Mesenchymal stem cell (in vitro differentiated cells and primary cell): ENCODE measurements at regions not wholly inside any gene's neighbourhood (a gene's known extent, or its start where the extent isn't known, plus 50 kb on each side); places are given as distances from the start of the nearest gene placed in this dataset.

Experiments
- DNase-seq: peaks from one replicate; pipeline ENCODE4 v3.0.0-alpha.2; 2013
- H2AFZ ChIP-seq: one replicate; pipeline ENCODE4 v1.6.1; 2013; ENCODE audit warnings: low read depth, mild to moderate bottlenecking, control low read depth, inconsistent platforms, low read length, moderate library complexity
- H2AK5ac ChIP-seq: 2 replicates; pipeline ENCODE4 v1.6.1; 2013; ENCODE audit warnings: low read length, moderate library complexity, mild to moderate bottlenecking, inconsistent platforms; ENCODE audit not compliant: severe bottlenecking
- H2BK120ac ChIP-seq: one replicate; pipeline ENCODE4 v1.6.1; 2013; ENCODE audit warnings: low read depth, mild to moderate bottlenecking, inconsistent platforms, low read length, moderate library complexity
- H2BK12ac ChIP-seq, 2 experiments: one replicate each; pipeline ENCODE4 v1.6.1; 2013; ENCODE audit warnings: inconsistent platforms in 2 of 2, low read length in 2 of 2, mild to moderate bottlenecking in 2 of 2, moderate library complexity in 2 of 2, control low read depth in 1 of 2
- H2BK15ac ChIP-seq: one replicate; pipeline ENCODE4 v1.6.1; 2013; ENCODE audit warnings: mild to moderate bottlenecking, low read depth, inconsistent platforms; ENCODE audit not compliant: poor library complexity, severe bottlenecking
- H2BK5ac ChIP-seq: 2 replicates; pipeline ENCODE4 v1.6.1; 2013; ENCODE audit warnings: low read depth, mild to moderate bottlenecking, low read length, control low read depth, inconsistent platforms; ENCODE audit not compliant: poor library complexity, severe bottlenecking
- H3K14ac ChIP-seq, 2 experiments: one replicate each; pipeline ENCODE4 v1.6.1; 2013; ENCODE audit warnings: inconsistent platforms in 2 of 2, low read length in 2 of 2, control low read depth in 1 of 2, mild to moderate bottlenecking in 1 of 2, moderate library complexity in 1 of 2
- H3K18ac ChIP-seq, 2 experiments: one replicate each; pipeline ENCODE4 v1.6.1; 2013; ENCODE audit warnings: inconsistent platforms in 2 of 2, low read length in 2 of 2, control low read depth in 1 of 2, low read depth in 1 of 2, mild to moderate bottlenecking in 1 of 2
- H3K23ac ChIP-seq, 2 experiments: one replicate each; pipeline ENCODE4 v1.6.1; 2013; ENCODE audit warnings: inconsistent platforms in 2 of 2, low read length in 2 of 2, mild to moderate bottlenecking in 2 of 2, moderate library complexity in 2 of 2, control low read depth in 1 of 2
- H3K27ac ChIP-seq: 2 replicates; pipeline ENCODE4 v1.5.1; 2013; ENCODE audit warnings: mild to moderate bottlenecking, moderate library complexity, low read length, control low read depth, inconsistent platforms; ENCODE audit not compliant: poor library complexity, severe bottlenecking
- H3K27me3 ChIP-seq, 2 experiments: 2 replicates each; pipeline versions ENCODE4 v1.6.1 to v1.7.0; 2013; ENCODE audit warnings: low read length in 2 of 2, mild to moderate bottlenecking in 2 of 2, moderate library complexity in 2 of 2, control low read depth in 1 of 2, inconsistent platforms in 1 of 2; ENCODE audit not compliant: control insufficient read depth in 1 of 2, insufficient read depth in 1 of 2
- H3K36me3 ChIP-seq, 2 experiments: 2 replicates each; pipeline versions ENCODE4 v1.6.1 to v1.7.0; 2013; ENCODE audit warnings: low read length in 2 of 2, control low read depth in 1 of 2, inconsistent platforms in 1 of 2, low read depth in 1 of 2, mild to moderate bottlenecking in 1 of 2; ENCODE audit not compliant: insufficient read depth in 2 of 2, control insufficient read depth in 1 of 2
- H3K4ac ChIP-seq, 2 experiments: one replicate each; pipeline ENCODE4 v1.6.1; 2013; ENCODE audit warnings: inconsistent platforms in 2 of 2, low read length in 2 of 2, mild to moderate bottlenecking in 2 of 2, moderate library complexity in 2 of 2, control low read depth in 1 of 2, low read depth in 1 of 2
- H3K4me1 ChIP-seq: 2 replicates; pipeline ENCODE4 v1.6.1; 2013; ENCODE audit warnings: low read depth, low read length, control low read depth; ENCODE audit not compliant: control insufficient read depth, insufficient read depth
- H3K4me2 ChIP-seq: 2 replicates; pipeline ENCODE4 v1.6.1; 2013; ENCODE audit warnings: low read length, mild to moderate bottlenecking, inconsistent platforms; ENCODE audit not compliant: poor library complexity, severe bottlenecking
- H3K4me3 ChIP-seq, 2 experiments: 2 replicates each; pipeline versions ENCODE4 v1.5.1 to v1.7.0; 2013; ENCODE audit warnings: low read length in 2 of 2, mild to moderate bottlenecking in 2 of 2, control low read depth in 1 of 2, low read depth in 1 of 2; ENCODE audit not compliant: insufficient read depth in 1 of 2
- H3K79me1 ChIP-seq: replicated peaks from 2 replicates; pipeline ENCODE4 v1.6.1; 2013; ENCODE audit warnings: mild to moderate bottlenecking, control low read depth, low read length, inconsistent platforms; ENCODE audit not compliant: poor library complexity, severe bottlenecking
- H3K9ac ChIP-seq: 2 replicates; pipeline ENCODE4 v1.7.0; 2013; ENCODE audit warnings: mild to moderate bottlenecking, low read length, moderate library complexity
- H3K9me3 ChIP-seq: 2 replicates; pipeline ENCODE4 v1.7.0; 2013; ENCODE audit warnings: mild to moderate bottlenecking, low read length; ENCODE audit not compliant: control insufficient read depth
- H4K8ac ChIP-seq: one replicate; pipeline ENCODE4 v1.6.1; 2013; ENCODE audit warnings: inconsistent platforms, mild to moderate bottlenecking, low read length, moderate library complexity
- H4K91ac ChIP-seq: one replicate; pipeline ENCODE4 v1.6.1; 2013; ENCODE audit warnings: mild to moderate bottlenecking, low read length, inconsistent platforms
- WGBS: methylation state at CpG from one replicate; pipeline ENCODE4 v1.1.7; 2013; ENCODE audit warnings: mixed read lengths; 5-methylcytosine and 5-hydroxymethylcytosine counted together

GRCh38 chr5:96611946-96612345 is 50.2 kb upstream of the CAST start:
- Histone ChIP-seq H3K18ac (no peak overlapping the region), H3K4me1 (no peaks in the 10 kb centered on the region), H4K8ac (no peak overlapping the region), H3K36me3 (no peaks in the 10 kb centered on the region), H2BK5ac (no peak overlapping the region), H3K4ac (no peak overlapping the region), H3K4me3 (no peak overlapping the region), H2AK5ac (no peak overlapping the region), H3K4me2 (no peak overlapping the region), H3K14ac (no peak overlapping the region), H3K27ac (no peak overlapping the region), H2BK12ac (no peak overlapping the region), H4K91ac (no peak overlapping the region), H2BK15ac (no peak overlapping the region), H3K27me3 (no peaks in the 10 kb centered on the region), H3K23ac (no peak overlapping the region), H3K9me3 (no peaks in the 10 kb centered on the region), H3K79me1 (no peaks in the 10 kb centered on the region), H2AFZ (no peak overlapping the region), H3K9ac (no peak overlapping the region), H2BK120ac (no peak overlapping the region)
- 86% methylated on average over 2 of the region's 2 CpGs for WGBS
- DNase-seq: no peak
